NCI-H82 (cell line): ENCODE measurements at regions not wholly inside any gene's neighbourhood (a gene's known extent, or its start where the extent isn't known, plus 50 kb on each side); places are given as distances from the start of the nearest gene placed in this dataset.
A peak's percentile ranks its signal among the peaks of the same experiment; 100 is the strongest.
"Not testable (repeated sequence)": the region's sequence is repeated elsewhere in the genome, so short reads cannot be mapped to it uniquely, and the experiment has no call there.

ENCODE experiments used
- DNase-seq: peaks from one replicate; lab custom pipeline; 2025; lab: John Stamatoyannopoulos, UW

- no peak for DNase-seq
These were observed 295.6 kb downstream of the PTPRC start for GRCh38 chr1:198934426-198934825.

- peak; percentile 41 for DNase-seq
These were observed 296.1 kb downstream of the PTPRC start for GRCh38 chr1:198934901-198935305.

- DNase-seq, result peak; percentile 98
These were observed 296.6 kb downstream of the PTPRC start for GRCh38 chr1:198935306-198935921.

- DNase-seq, result peak; percentile 41
These were observed 297.7 kb downstream of the PTPRC start for GRCh38 chr1:198936371-198937083.

GRCh38 chr1:198937231-198938031, 298.6 kb downstream of the PTPRC start:
- DNase-seq, result peak; percentile 85

- no peak for DNase-seq
These were observed 300.4 kb downstream of the PTPRC start for GRCh38 chr1:198939286-198939685.

- no peak for DNase-seq
These were observed 301.1 kb downstream of the PTPRC start for GRCh38 chr1:198939956-198940355.

GRCh38 chr1:198942466-198942865, 303.6 kb downstream of the PTPRC start:
- no peak for DNase-seq

GRCh38 chr1:198943484-198944187, 304.8 kb downstream of the PTPRC start:
- DNase-seq, result no peak

- DNase-seq, result no peak
These were observed 308.6 kb downstream of the PTPRC start for GRCh38 chr1:198947456-198947855.

- no peak for DNase-seq
These were observed 310.2 kb downstream of the PTPRC start for GRCh38 chr1:198948895-198949659.

- no peak for DNase-seq
These were observed 311.2 kb downstream of the PTPRC start for GRCh38 chr1:198950036-198950435.

- no peak for DNase-seq
These were observed 316.2 kb downstream of the PTPRC start for GRCh38 chr1:198955085-198955484.

GRCh38 chr1:198957044-198957443, 318.2 kb downstream of the PTPRC start:
- no peak for DNase-seq

- no peak for DNase-seq
These were observed 320.2 kb downstream of the PTPRC start for GRCh38 chr1:198959032-198959431.

GRCh38 chr1:198959676-198960075, 320.8 kb downstream of the PTPRC start:
- DNase-seq, result no peak

- DNase-seq, result not testable (repeated sequence)
These were observed 325.0 kb downstream of the PTPRC start for GRCh38 chr1:198963796-198964195.

- no peak for DNase-seq
These were observed 327.7 kb downstream of the PTPRC start for GRCh38 chr1:198966519-198966918.

GRCh38 chr1:198967566-198967965, 328.7 kb downstream of the PTPRC start:
- DNase-seq, result peak; percentile 33

GRCh38 chr1:198968866-198969265, 330.0 kb downstream of the PTPRC start:
- DNase-seq, result no peak

- no peak for DNase-seq
These were observed 331.1 kb downstream of the PTPRC start for GRCh38 chr1:198969981-198970380.

- DNase-seq, result no peak
These were observed 332.1 kb downstream of the PTPRC start for GRCh38 chr1:198970916-198971315.
